ENCODE measurements at regions not wholly inside any gene's neighbourhood (a gene's known extent, or its start where the extent isn't known, plus 50 kb on each side); places are given as distances from the start of the nearest gene placed in this dataset.

GRCh38 chr10:129381741-129382140 is 85.3 kb upstream of the MGMT start:
- Histone ChIP-seq H3K9me3 (ENCODE audit: control insufficient read depth, low read length) (no peaks in the 10 kb centered on the region), H3K27me3 (ENCODE audit: control insufficient read depth, insufficient read depth) (no peaks in the 10 kb centered on the region), H3K27ac (ENCODE audit: low read length) (no peak overlapping the region), H3K4me1 (ENCODE audit: control insufficient read depth, insufficient read depth, low read length) (no peaks in the 10 kb centered on the region), H3K4me3 (ENCODE audit: low read length) (no peak overlapping the region)
- DNase-seq, result no peak
- WGBS, result 63% methylated on average over 4 of the region's 4 CpGs
- ATAC-seq, result no peak
- intact Hi-C loops (cut with DNase I), result no loop called here

- no peak for DNase-seq
- 80% methylated on average over 6 of the region's 6 CpGs for WGBS
- intact Hi-C loops (cut with DNase I), result no loop called here
- H3K4me1 ChIP-seq (ENCODE audit: control insufficient read depth, insufficient read depth, low read length), result no peaks in the 10 kb centered on the region
- ATAC-seq, result no peak
- H3K9me3 ChIP-seq (ENCODE audit: control insufficient read depth, low read length), result no peaks in the 10 kb centered on the region
- H3K27ac ChIP-seq (ENCODE audit: low read length), result no peak overlapping the region
- no peaks in the 10 kb centered on the region for H3K27me3 ChIP-seq (ENCODE audit: control insufficient read depth, insufficient read depth)
- no peak overlapping the region for H3K4me3 ChIP-seq (ENCODE audit: low read length)
Measured at GRCh38 chr10:129382401-129382800, 84.6 kb upstream of the MGMT start.

GRCh38 chr10:129383651-129384050 is 83.4 kb upstream of the MGMT start:
- Histone ChIP-seq H3K27ac (ENCODE audit: low read length) (no peak overlapping the region), H3K4me3 (ENCODE audit: low read length) (no peak overlapping the region), H3K4me1 (ENCODE audit: control insufficient read depth, insufficient read depth, low read length) (no peaks in the 10 kb centered on the region), H3K9me3 (ENCODE audit: control insufficient read depth, low read length) (no peaks in the 10 kb centered on the region), H3K27me3 (ENCODE audit: control insufficient read depth, insufficient read depth) (no peaks in the 10 kb centered on the region)
- intact Hi-C loops (cut with DNase I), result no loop called here
- ATAC-seq (no peak), DNase-seq (no peak)
- WGBS, result 90% methylated on average over 3 of the region's 3 CpGs

GRCh38 chr10:129385600-129385999 is 81.4 kb upstream of the MGMT start:
- no peaks in the 10 kb centered on the region for H3K27me3 ChIP-seq (ENCODE audit: control insufficient read depth, insufficient read depth)
- no peak overlapping the region for H3K4me3 ChIP-seq (ENCODE audit: low read length)
- intact Hi-C loops (cut with DNase I), result no loop called here
- ATAC-seq (no peak), DNase-seq (no peak)
- 91% methylated on average over 4 of the region's 4 CpGs for WGBS
- no peak overlapping the region for H3K27ac ChIP-seq (ENCODE audit: low read length)
- no peaks in the 10 kb centered on the region for H3K9me3 ChIP-seq (ENCODE audit: control insufficient read depth, low read length)
- no peaks in the 10 kb centered on the region for H3K4me1 ChIP-seq (ENCODE audit: control insufficient read depth, insufficient read depth, low read length)

- ATAC-seq (no peak), DNase-seq (no peak)
- Histone ChIP-seq H3K4me3 (ENCODE audit: low read length) (no peak overlapping the region), H3K4me1 (ENCODE audit: control insufficient read depth, insufficient read depth, low read length) (no peaks in the 10 kb centered on the region), H3K27me3 (ENCODE audit: control insufficient read depth, insufficient read depth) (no peaks in the 10 kb centered on the region), H3K9me3 (ENCODE audit: control insufficient read depth, low read length) (no peaks in the 10 kb centered on the region), H3K27ac (ENCODE audit: low read length) (no peak overlapping the region)
- 75% methylated on average over 6 of the region's 6 CpGs for WGBS
- intact Hi-C loops (cut with DNase I), result no loop called here
Measured at GRCh38 chr10:129386415-129387257, 80.4 kb upstream of the MGMT start.

GRCh38 chr10:129387258-129387525 is 79.8 kb upstream of the MGMT start:
- 87% methylated on average over 5 of the region's 5 CpGs for WGBS
- no peaks in the 10 kb centered on the region for H3K27me3 ChIP-seq (ENCODE audit: control insufficient read depth, insufficient read depth)
- no peak overlapping the region for H3K27ac ChIP-seq (ENCODE audit: low read length)
- no peaks in the 10 kb centered on the region for H3K4me1 ChIP-seq (ENCODE audit: control insufficient read depth, insufficient read depth, low read length)
- no peaks in the 10 kb centered on the region for H3K9me3 ChIP-seq (ENCODE audit: control insufficient read depth, low read length)
- no peak for DNase-seq
- ATAC-seq, result no peak
- intact Hi-C loops (cut with DNase I), result no loop called here
- H3K4me3 ChIP-seq (ENCODE audit: low read length), result no peak overlapping the region

GRCh38 chr10:129388435-129388834 is 78.6 kb upstream of the MGMT start:
- H3K9me3 ChIP-seq (ENCODE audit: control insufficient read depth, low read length), result no peaks in the 10 kb centered on the region
- no peaks in the 10 kb centered on the region for H3K4me1 ChIP-seq (ENCODE audit: control insufficient read depth, insufficient read depth, low read length)
- no peak for DNase-seq
- intact Hi-C loops (cut with DNase I), result no loop called here
- no peaks in the 10 kb centered on the region for H3K27me3 ChIP-seq (ENCODE audit: control insufficient read depth, insufficient read depth)
- no peak for ATAC-seq
- WGBS, result 94% methylated on average over 7 of the region's 7 CpGs
- H3K4me3 ChIP-seq (ENCODE audit: low read length), result no peak overlapping the region
- no peak overlapping the region for H3K27ac ChIP-seq (ENCODE audit: low read length)

- DNase-seq, result no peak
- no peaks in the 10 kb centered on the region for H3K4me1 ChIP-seq (ENCODE audit: control insufficient read depth, insufficient read depth, low read length)
- ATAC-seq, result no peak
- no peaks in the 10 kb centered on the region for H3K27me3 ChIP-seq (ENCODE audit: control insufficient read depth, insufficient read depth)
- 92% methylated on average over 6 of the region's 6 CpGs for WGBS
- H3K9me3 ChIP-seq (ENCODE audit: control insufficient read depth, low read length), result no peaks in the 10 kb centered on the region
- intact Hi-C loops (cut with DNase I), result no loop called here
- no peak overlapping the region for H3K4me3 ChIP-seq (ENCODE audit: low read length)
- no peak overlapping the region for H3K27ac ChIP-seq (ENCODE audit: low read length)
Measured at GRCh38 chr10:129389194-129389593, 77.8 kb upstream of the MGMT start.

GRCh38 chr10:129390147-129390546 is 76.9 kb upstream of the MGMT start:
- DNase-seq, result no peak
- H3K9me3 ChIP-seq (ENCODE audit: control insufficient read depth, low read length), result no peaks in the 10 kb centered on the region
- H3K27ac ChIP-seq (ENCODE audit: low read length), result no peak overlapping the region
- intact Hi-C loops (cut with DNase I), result no loop called here
- ATAC-seq, result no peak
- 90% methylated on average over 1 of the region's 1 CpG for WGBS
- H3K4me3 ChIP-seq (ENCODE audit: low read length), result no peak overlapping the region
- no peaks in the 10 kb centered on the region for H3K4me1 ChIP-seq (ENCODE audit: control insufficient read depth, insufficient read depth, low read length)
- no peaks in the 10 kb centered on the region for H3K27me3 ChIP-seq (ENCODE audit: control insufficient read depth, insufficient read depth)

GRCh38 chr10:129390726-129391125 is 76.3 kb upstream of the MGMT start:
- H3K9me3 ChIP-seq (ENCODE audit: control insufficient read depth, low read length), result no peaks in the 10 kb centered on the region
- intact Hi-C loops (cut with DNase I), result no loop called here
- no peak for DNase-seq
- WGBS, result 94% methylated on average over 8 of the region's 8 CpGs
- no peaks in the 10 kb centered on the region for H3K4me1 ChIP-seq (ENCODE audit: control insufficient read depth, insufficient read depth, low read length)
- no peaks in the 10 kb centered on the region for H3K27me3 ChIP-seq (ENCODE audit: control insufficient read depth, insufficient read depth)
- no peak overlapping the region for H3K27ac ChIP-seq (ENCODE audit: low read length)
- no peak for ATAC-seq
- H3K4me3 ChIP-seq (ENCODE audit: low read length), result no peak overlapping the region

GRCh38 chr10:129391464-129391863 is 75.6 kb upstream of the MGMT start:
- intact Hi-C loops (cut with DNase I), result no loop called here

GRCh38 chr10:129392855-129393254 is 74.2 kb upstream of the MGMT start:
- intact Hi-C loops (cut with DNase I), result no loop called here
- H3K4me3 ChIP-seq (ENCODE audit: low read length), result no peak overlapping the region
- H3K4me1 ChIP-seq (ENCODE audit: control insufficient read depth, insufficient read depth, low read length), result peaks cover 5% of the 10 kb centered on the region
- no peaks in the 10 kb centered on the region for H3K27me3 ChIP-seq (ENCODE audit: control insufficient read depth, insufficient read depth)
- ATAC-seq (no peak), DNase-seq (no peak)
- H3K27ac ChIP-seq (ENCODE audit: low read length), result no peak overlapping the region
- no peaks in the 10 kb centered on the region for H3K9me3 ChIP-seq (ENCODE audit: control insufficient read depth, low read length)
- 69% methylated on average over 10 of the region's 10 CpGs for WGBS

More at GRCh38 chr10:129391464-129391863, 75.6 kb upstream of the MGMT start:
- H3K9me3 ChIP-seq (ENCODE audit: control insufficient read depth, low read length), result no peaks in the 10 kb centered on the region
- 91% methylated on average over 8 of the region's 8 CpGs for WGBS
- ATAC-seq (no peak), DNase-seq (no peak)
- H3K4me3 ChIP-seq (ENCODE audit: low read length), result no peak overlapping the region
- no peaks in the 10 kb centered on the region for H3K4me1 ChIP-seq (ENCODE audit: control insufficient read depth, insufficient read depth, low read length)
- no peak overlapping the region for H3K27ac ChIP-seq (ENCODE audit: low read length)
- no peaks in the 10 kb centered on the region for H3K27me3 ChIP-seq (ENCODE audit: control insufficient read depth, insufficient read depth)
